ENCODE measurements at regions not wholly inside any gene's neighbourhood (a gene's known extent, or its start where the extent isn't known, plus 50 kb on each side); places are given as distances from the start of the nearest gene placed in this dataset.

DNA sequence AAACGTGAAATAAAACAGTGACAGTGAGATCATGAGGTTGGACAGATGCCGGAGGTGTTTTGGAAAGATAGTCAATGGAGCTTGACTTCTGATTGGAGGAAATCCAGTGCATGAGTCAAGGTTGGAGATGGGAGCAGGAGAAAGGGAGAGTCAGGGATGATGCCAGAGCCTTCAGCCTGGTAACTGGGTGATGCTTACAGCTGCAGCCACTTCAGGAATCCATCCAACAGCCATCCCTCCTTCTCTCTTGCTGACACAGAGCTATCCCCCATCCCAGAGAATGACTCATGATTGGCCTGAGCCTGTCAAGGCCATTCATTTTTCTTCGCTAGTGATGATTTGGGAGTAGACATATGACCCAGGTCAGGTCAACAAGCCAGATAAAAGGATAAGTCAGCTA, 112.8 kb downstream of the SAMD5 start:
- peak; percentile 23 for DNase-seq (ENCODE audit: low read depth)

DNA sequence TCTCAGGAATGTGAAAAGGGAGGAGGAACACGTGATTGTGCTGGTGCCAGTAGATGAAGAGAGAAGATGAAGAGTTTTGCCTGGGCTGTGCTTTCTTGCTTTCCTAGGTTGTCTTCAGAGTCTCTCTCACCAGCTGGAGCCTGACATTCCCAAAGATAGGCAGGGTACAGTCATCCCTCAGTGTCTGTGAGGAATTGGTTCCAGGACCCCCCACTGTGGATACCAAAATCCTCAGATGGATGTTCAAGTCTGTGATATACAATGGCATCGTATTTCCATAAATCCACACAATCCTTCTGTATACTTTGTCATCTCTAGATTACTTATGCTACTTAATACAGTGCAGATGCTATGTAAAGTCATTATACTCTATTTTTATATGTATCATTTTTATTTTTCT, 113.5 kb downstream of the SAMD5 start:
- DNase-seq (ENCODE audit: low read depth) = no peak

DNA sequence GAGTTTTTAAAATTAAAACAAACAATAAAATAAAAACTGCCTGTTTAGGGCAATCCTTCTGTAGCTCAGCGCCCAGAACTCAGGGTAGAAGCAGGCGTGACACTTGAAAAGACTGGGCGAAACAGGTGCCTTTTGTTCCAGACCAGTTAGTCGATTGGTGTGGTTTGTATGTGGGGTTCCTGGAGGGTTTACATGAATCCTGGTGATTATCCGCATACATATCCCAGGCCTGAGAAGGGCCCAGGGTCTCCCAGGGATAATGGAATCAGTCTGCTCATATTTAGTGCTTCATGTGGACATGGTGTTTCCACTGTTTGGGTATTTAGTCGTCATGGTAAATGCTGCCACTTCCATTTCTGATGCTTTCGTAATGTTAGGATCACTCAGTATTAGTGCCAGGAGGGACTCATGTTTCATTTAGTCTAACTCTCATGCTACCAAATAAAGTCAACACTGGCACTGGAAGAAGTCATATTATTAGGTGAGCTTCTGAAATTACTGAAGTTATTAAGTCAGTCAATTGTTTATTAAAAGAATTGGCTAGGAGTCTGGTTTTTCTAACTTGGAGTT, 116.5 kb downstream of the SAMD5 start:
- no peak for DNase-seq (ENCODE audit: low read depth)

DNA sequence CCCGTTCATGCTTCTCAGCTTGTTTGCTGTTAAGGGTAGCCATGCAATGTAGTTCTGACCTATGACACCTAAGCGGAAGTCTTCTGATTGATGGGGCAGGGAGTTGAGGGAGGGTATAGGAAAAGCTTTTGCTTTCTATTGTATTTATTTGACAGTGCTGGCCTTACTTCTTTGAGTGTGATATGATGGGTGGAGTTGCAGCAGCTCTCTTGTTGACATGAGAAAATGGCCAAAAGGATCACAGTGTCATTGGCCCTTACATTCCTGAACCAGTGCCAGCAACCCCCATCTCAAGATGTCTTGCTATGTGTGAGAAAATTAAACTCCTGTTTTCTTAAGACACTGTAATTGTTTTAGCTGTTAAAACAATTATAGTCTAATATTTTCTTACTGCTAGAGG, 117.5 kb downstream of the SAMD5 start:
- DNase-seq (ENCODE audit: low read depth) = no peak

DNA sequence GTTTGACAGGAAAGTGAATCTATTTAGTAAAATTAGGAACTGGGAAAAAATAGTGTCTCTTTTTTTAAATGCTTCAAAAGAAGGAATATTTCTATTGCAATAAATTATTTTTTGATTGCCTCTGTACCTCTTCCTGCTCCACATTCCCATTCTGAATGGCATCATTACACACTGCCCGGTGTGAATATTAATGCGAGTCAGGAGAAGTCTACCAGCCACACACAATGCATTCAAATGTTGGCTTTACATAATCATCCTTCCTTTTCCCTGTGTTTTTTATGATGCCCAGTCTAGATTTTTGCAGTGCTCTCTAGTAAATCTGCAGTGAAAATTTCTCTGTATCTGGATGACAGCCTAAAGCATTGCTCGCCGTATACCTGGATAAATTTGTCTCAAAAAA, 118.9 kb downstream of the SAMD5 start:
- no peak for DNase-seq (ENCODE audit: low read depth)

DNA sequence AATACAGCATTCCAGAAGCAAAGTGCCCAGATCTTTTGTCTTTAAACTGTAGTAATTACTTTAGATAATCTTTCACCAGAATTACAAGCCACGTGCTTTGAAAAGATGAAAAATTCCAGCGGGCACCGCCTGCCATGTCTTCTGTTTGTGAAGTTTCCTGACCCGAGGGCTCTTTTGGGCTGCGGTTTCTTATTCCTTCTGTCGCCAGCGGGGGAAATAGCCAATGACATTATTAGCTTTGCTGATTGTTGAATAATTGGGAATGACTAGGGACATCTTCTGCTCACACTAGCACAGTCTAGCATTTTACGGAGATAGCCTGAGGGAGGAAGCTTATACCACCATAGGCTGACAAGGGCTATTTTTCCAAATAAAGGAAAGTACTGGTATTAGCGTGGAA, 124.7 kb downstream of the SAMD5 start:
- no peak for DNase-seq (ENCODE audit: low read depth)

DNA sequence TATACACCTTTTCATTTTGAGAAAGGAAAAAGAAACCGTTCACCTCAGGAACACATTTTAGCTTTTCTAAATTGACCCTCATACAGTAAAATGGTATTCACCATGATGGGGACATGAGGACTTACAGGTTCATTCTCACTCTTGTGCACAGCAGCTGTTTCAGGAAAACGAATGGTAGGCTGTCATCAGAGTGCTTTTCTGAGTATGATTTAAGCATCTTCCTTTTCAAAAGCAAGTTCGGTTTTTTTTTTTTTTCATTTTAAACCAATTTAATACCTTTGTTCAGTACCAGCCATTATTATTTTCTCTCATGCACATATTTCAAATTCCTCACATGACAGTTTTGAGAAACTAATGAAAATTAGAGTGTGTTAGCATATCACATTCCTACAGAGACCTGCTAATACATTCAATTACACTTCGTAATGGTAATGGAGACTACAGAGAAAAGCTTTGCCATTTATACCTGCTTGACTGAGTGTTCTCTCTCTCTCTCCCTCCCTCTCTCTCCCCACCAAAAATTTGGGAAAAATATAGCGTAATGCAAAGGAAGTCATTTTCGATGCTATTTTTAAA, 129.2 kb downstream of the SAMD5 start:
- DNase-seq (ENCODE audit: low read depth) = no peak

DNA sequence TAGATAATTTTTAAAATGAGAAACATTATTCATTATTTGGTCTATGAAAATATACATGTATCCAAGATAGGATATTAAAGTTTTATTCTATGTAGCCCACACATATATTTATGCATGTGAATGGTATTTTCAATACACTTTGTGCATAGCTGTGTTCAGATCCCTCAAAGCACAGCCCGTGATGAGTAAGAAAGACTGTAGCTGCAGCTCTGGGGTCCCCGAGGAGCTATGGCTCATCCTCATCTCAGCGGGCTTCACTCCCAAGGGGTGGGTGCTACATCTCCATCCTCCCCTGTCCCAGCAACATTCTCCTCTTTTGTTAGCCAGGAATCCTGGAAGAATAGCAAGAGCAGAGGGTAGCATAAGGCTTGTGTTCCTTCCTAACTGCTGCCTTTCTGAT, 130.8 kb downstream of the SAMD5 start:
- DNase-seq (ENCODE audit: low read depth) = no peak

DNA sequence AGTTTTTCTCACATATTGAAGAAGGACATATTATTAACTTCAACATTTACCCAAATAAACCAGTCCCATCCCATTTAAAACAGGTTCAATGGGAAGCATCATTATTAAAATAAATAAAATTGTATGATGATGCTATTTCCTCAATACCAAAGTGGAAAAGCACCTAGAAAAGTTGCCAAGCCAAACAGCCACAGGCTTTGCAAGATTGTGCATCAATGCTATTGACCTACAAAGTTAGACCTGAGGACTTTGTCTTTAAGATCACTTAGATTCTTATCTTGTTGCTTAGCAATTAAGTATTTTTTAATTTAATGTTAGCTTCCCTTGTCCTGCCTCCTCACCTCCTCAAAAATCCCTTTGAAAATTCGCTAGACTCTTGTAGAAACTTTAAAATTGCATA, 132.1 kb downstream of the SAMD5 start:
- DNase-seq (ENCODE audit: low read depth) = no peak

DNA sequence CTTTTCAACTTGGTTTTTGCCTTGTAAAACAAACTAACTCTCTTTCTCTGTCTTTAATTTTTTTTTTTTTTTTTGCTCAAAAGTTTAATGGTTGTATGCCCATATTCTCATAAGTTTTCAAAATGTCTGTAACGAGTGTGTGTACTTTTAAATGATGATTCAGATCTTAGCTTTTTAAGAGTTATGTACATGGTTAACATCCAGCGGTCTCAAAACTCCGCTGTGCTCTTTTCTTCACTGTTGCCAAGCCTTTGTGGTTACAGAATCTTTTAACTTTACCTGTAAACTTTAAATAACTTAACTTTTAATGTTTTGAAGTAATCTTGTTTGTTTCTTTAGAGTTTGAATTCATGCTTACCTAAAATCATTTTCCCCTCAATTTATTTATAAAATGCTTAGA, 133.0 kb downstream of the SAMD5 start:
- no peak for DNase-seq (ENCODE audit: low read depth)

DNA sequence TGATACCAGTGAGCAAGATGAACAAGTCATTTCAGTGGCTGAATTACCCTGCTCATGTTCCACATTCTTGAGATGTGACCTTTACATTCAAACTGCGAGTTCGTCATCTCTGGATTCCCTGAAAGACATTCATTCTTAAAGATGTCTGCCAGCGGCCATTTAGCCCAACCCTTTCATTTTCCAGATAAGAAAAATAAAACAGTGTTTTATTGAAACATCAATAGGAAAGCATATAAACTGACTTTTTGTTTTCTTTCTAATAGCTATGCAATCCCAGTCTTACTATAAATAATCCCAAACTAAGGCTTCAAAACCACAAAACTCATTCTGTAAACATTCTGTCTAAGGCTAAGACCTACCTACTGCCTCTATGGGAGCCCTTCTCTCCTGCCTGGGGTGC, 134.0 kb downstream of the SAMD5 start:
- DNase-seq (ENCODE audit: low read depth) = peak; percentile 68

DNA sequence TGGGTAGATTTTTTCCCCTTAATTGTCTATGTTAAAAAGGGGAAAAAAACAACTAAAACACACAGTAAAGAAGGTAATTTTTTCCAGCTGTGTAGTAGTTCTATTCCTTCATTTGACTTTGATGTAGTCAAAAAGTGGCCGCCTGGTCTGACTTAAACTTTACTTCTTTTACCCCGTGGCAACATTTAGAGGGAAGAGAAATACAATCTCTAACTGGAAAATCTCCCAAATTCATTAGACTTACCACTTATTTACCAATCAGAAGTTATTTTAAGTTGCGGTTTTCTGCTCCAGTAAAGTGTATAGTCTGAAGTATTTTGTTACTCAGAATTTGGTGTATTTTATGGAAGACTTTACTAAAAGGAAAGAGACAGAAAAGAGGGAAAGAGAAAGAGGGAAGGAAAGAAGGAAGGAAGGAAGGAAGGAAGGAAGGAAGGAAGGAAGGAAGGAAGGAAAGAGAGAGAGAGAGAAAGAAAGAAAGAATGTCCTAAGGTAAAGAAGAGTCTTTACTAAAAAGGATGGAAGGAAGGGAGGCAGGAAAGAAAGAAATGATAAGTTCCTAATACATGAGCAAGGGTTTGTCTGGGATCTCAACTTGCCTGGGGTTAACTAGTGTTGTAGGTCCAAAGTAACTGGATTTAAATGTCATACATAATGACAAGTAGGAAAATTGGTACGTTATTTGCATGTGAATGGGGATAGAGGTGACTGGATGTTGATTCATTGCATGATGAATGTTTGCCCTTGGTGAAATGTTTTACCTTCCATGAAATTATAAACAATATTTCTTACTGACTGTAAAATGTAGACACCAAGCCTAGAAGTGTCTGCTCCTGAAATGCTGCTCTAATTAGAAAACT, 135.1 kb downstream of the SAMD5 start:
- DNase-seq (ENCODE audit: low read depth) = peak; percentile 37

DNA sequence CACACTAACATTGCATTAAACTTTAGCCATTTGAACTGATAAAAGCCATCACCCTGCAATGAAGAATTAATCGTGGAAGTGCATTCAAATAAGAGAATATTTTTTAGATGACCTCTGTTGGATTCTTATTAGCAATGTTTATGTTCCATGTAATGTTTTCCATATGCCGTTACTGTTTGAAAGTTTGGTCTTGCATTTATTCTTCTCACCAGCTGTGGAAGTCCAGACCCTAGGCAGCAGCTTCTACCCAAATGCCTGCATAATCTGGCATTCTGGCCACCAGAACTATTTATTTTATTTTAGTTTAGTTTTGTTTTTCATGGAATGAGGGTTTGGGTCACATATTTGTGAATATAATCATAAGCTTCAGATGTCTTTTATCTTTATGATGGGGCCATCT, 140.4 kb downstream of the SAMD5 start:
- DNase-seq (ENCODE audit: low read depth) = no peak

DNA sequence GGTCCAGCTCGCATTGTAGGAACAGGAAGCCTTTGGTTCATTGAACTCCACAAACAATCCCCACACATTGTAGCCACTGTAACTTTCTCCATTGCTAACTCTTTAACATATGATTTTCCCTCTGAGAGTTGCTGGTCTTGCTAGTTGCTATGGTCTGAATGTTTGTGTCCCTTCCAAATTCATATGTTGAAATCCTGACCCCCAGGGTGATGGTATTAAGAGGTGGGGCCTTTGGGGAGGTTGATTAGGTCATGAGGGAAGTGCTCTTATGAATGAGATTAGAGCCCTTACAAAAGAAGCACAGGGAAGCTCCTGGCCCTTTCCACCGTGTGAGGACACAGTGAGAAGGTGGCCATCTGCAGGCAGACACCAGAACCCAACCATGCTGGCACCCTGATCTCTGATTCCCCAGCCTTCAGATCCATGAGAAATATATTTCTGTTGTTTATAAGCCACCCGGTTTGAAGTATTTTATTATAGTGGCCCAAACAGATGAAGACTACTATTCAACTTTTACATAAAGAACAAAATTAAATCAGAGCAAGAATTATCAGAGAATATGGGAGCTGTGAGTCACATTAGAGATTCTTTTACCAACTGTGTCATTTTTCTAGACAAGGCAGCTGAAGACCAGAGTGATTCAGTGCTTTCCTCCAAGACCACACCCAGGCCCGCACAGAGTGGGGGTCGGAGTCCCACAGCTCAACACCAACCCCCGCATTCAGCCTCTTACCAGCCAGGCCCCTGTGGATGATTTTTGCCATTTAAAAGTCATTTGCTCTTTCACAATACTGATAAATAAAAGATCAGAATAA, 143.0 kb downstream of the SAMD5 start:
- DNase-seq (ENCODE audit: low read depth) = peak; percentile 34

DNA sequence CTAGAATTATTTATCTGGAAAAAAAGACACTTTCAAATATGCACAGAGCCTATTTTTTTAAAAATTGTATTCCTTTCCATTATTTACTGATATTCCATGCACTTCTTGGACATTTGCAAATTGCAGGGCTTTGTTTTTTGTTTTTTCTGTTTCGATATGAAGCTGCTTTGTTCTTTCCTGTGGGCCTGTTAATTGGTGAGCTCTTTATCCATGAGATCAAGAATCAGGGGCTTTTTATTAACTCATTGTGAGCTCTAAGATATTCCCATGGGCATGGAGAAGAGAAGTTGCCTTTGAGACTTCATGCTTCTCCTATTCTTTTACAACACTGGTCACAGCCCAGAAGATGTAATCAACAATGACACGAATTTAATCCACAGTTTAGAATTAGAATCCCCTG, 145.1 kb downstream of the SAMD5 start:
- DNase-seq (ENCODE audit: low read depth) = no peak

DNA sequence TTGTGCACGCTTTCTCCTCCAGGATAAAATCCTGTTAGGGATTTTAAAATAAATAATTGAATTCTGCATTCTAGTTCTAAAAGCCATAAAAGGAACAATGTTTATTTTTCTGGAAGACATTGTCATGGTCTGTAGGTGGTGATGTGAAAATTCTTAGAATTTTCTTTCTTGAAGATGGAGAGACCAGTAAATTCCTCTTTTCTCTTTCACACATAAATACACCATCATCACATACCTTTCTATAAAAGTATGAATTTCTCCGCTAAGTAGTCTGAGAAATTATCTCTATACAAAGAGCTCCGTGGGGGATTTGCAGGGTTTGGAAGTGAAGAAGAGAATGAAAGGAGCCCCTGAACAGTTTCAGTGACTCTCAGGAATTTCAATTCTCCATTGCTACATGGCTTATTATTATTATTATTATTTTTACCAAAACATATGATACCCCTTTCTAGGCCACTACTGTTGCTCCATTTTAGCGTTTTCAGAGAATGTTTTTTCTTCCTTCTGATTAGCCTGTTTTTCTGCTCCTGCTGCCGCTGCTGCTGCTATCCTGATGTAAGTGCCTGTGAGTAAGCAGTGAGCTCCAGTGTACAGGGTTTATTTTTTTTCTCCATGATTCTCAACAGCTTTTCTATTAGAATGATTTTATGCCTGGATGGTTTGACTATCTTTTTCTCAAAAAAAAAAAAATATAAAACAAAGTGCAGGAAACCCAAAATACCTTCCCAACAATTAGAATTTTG, 145.8 kb downstream of the SAMD5 start:
- no peak for DNase-seq (ENCODE audit: low read depth)

DNA sequence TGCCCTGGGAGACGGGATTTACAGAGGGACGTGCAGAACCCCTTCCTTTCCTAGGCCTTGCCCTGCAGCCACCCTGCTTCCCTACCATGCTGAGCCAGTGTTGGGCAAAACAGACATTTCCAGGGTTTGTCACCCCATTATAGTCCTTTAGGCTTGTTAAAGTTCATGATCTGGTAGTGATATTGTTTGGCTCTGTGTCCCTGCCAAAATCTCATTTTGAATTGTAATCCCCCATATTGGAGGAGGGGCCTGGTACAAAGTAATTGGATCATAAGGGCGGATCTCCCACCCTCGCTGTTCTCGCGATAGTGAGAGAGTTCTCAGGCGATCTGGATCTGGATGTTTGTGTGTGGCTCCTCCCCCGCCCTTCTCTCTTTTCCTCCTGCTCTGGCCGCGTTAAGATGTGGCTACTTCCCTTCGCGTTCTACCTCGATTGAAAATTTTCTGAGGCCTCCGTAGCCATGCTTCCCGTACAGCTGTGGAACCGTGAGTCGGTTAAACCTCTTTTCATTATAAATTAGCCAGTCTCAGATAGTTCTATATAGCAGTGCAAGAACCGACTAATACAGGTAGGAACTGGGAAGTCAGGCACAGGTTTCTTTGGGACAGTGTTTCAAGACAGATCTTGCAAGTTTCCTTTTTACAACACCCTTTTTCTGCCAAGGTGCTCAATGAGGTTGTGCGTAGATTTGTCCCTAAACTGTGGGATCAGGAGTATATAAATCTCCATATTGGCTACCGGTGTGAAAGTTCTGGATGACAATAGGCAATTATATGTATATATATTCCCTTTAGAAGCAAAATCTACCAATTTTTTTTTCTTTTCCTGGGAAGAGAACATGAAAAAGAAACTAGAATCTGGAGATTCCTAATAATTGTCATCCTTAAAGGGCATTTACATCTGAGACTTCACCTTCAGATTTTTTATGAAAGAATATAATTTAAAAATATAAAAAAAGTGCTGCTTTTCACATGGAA, 152.1 kb downstream of the SAMD5 start:
- DNase-seq (ENCODE audit: low read depth) = no peak

DNA sequence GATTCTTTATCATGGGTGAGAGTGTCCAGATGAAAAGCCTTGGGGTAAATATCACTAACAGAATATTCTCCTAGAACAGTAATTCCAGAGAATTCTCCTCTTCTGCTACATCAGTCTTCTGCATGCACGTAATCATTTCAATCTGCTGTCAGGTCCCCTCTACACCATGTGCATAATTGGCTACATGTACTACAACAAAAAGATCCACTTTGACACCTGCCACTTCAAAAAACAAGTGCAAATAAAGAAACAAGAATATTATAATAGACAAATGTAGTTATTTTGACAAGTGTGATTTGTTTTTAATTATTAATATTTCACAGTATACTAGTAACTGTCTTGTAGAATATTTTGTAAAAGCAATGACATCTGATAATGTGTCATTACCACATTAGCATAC, 154.2 kb downstream of the SAMD5 start:
- DNase-seq (ENCODE audit: low read depth) = no peak

DNA sequence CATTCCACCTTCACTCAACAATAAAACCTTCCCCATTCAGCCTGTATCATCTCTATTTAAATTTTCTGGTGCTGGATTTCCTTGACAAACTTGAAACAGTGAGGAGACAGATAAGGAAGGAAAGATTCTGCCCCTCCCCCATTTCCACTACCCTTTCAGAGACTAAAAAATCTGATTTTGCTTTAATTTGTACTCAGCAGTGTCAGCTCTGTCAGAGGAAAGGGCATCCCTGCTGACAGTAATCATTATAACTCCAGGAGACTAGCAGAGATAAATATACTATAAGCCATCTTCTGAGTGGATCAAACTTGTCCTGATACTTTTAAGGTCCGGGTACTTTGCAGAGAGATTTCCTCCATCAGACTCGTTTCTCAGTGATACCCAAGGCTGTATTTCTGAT, 155.6 kb downstream of the SAMD5 start:
- no peak for DNase-seq (ENCODE audit: low read depth)

DNA sequence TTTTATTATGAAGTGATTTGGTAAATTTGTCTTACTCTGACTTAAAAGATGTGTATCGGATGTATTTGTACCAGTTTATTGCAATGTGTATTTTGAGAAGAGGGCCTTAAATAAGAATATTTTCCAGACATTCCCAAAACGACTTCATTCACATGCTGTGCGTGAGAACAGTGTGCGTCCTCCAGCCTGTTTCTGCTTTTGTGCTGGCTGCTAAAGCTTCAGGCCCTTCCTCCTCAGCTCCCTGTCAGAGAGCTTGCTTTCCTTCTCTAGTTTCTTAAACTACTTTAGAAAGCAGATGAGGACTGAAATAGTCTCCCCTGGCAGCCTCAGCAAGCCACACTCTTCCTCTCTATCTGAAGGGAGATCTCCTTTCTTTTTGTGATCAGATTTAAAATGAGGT, 157.8 kb downstream of the SAMD5 start:
- no peak for DNase-seq (ENCODE audit: low read depth)

DNA sequence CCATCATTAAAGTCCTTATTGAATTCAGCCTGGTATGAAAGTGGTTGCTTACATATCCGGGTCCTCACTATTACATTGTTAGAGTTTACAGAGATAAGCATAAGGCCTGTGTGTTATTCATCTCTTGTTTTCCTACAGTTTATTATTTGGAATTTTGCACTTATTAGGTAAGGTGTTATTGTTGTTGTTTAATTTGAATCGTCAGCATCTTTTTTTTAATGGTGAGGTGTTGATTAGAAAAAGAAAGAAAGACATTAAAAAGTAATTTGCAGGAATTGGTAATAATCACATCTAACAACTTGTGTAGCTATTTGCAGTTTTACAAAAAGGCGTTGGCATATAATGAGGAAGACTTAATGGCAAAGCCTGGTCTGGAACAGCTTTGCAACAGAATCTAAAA, 158.6 kb downstream of the SAMD5 start:
- no peak for DNase-seq (ENCODE audit: low read depth)
